Natural killer cell (primary cell): ENCODE measurements at regions not wholly inside any gene's neighbourhood (a gene's known extent, or its start where the extent isn't known, plus 50 kb on each side); places are given as distances from the start of the nearest gene placed in this dataset.

Experiments used
- ATAC-seq, 3 donors: fragments of 150-1000 bp in 2 of 3; fragments of 200-7000 bp in 1 of 3; cut with Tn5 transposase; 1 replicate in 1 of 3; 2 replicates in 2 of 3; pipeline ENCODE4 v1.10.0; 2021; ENCODE audit warnings: mild to moderate bottlenecking in 2 of 3, moderate library complexity in 2 of 3
- DNase-seq, 2 donors: peaks; one replicate each; pipeline versions ENCODE4 v3.0.0 to v3.0.0-alpha.2; 2013 to 2021; ENCODE audit warnings: mixed read lengths in 1 of 2
- H3K27ac ChIP-seq: one replicate; pipeline ENCODE4 v1.5.1; 2013; ENCODE audit warnings: mild to moderate bottlenecking, low read length
- H3K27me3 ChIP-seq: one replicate; pipeline ENCODE4 v1.6.1; 2013; ENCODE audit warnings: low read length; ENCODE audit not compliant: control insufficient read depth, insufficient read depth
- H3K36me3 ChIP-seq: one replicate; pipeline ENCODE4 v1.6.1; 2013; ENCODE audit warnings: low read length; ENCODE audit not compliant: control insufficient read depth, insufficient read depth
- H3K4me1 ChIP-seq: one replicate; pipeline ENCODE4 v1.6.1; 2013; ENCODE audit warnings: low read length; ENCODE audit not compliant: control insufficient read depth, insufficient read depth
- H3K4me3 ChIP-seq: one replicate; pipeline ENCODE4 v1.5.1; 2013; ENCODE audit warnings: low read length
- H3K9me3 ChIP-seq: one replicate; pipeline ENCODE4 v1.6.1; 2013; ENCODE audit warnings: low read length; ENCODE audit not compliant: control insufficient read depth, insufficient read depth
- H3K27ac Mint-ChIP-seq, 2 donors: one replicate each; pipeline ENCODE4 v1.8.0; 2022; ENCODE audit warnings: mild to moderate bottlenecking in 2 of 2, mixed read lengths in 2 of 2, moderate library complexity in 1 of 2
- H3K27me3 Mint-ChIP-seq, 2 donors: one replicate each; pipeline ENCODE4 v1.8.0; 2022; ENCODE audit warnings: low read depth in 2 of 2, mixed read lengths in 2 of 2
- H3K36me3 Mint-ChIP-seq: one replicate; pipeline ENCODE4 v1.8.0; 2022; ENCODE audit warnings: mixed read lengths
- H3K4me1 Mint-ChIP-seq, 2 donors: one replicate each; pipeline ENCODE4 v1.8.0; 2022; ENCODE audit warnings: mixed read lengths in 2 of 2
- H3K4me3 Mint-ChIP-seq: one replicate; pipeline ENCODE4 v1.8.0; 2022; ENCODE audit warnings: mild to moderate bottlenecking, moderate library complexity, mixed read lengths
- H3K9me3 Mint-ChIP-seq, 2 donors: one replicate each; pipeline ENCODE4 v1.8.0; 2022; ENCODE audit warnings: mixed read lengths in 2 of 2
- WGBS: methylation state at CpG from one replicate; pipeline ENCODE4 v1.1.7; 2013; ENCODE audit warnings: missing lambda C conversion rate; ENCODE audit not compliant: insufficient coverage; 5-methylcytosine and 5-hydroxymethylcytosine counted together
- intact Hi-C: fragments of 100-400 bp; cut with micrococcal nuclease; formaldehyde crosslinking; loops from one replicate; pipeline ENCODE4 v1.14.2; 2022
- TF ChIP-seq, protein P1 (sequence below): fragments of 200-600 bp; IDR thresholded peaks from one replicate; pipeline ENCODE4 v1.8.0; 2022; ENCODE audit warnings: antibody characterized with exemption

DNA sequence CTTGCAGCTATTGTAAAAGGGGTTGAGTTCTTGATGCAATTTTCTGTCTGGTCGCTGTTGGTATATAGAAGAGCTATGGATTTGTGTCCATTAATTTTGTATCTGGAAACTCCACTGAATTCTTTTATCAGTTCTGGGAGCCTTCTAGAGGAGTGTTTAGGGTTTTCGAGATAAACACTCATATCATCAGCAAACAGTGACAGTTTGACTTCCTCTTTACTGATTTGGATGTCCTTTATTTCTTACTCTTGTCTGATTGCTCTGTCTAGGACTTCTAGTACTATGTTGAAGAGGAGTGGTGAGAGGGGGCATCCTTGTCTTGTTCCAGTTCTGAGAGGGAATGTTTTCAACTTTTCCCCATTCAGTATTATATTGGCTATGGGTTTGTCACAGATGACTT is 120.8 kb upstream of the SSTR4 start:
- ATAC-seq (no peak), DNase-seq (no peak)
- 80% methylated on average over 1 of the region's 2 CpGs for WGBS
- no peak overlapping the region for H3K27ac ChIP-seq
- Mint-ChIP-seq H3K27ac (no peak overlapping the region), H3K9me3 (no peaks in the 10 kb centered on the region), H3K4me3 (no peak overlapping the region), H3K4me1 (no peaks in the 10 kb centered on the region), H3K27me3 (peaks cover 0 to 10% of the 10 kb centered on the region in 2 donors), H3K36me3 (no peaks in the 10 kb centered on the region)
- no peaks in the 10 kb centered on the region for H3K27me3 ChIP-seq
- no peaks in the 10 kb centered on the region for H3K4me1 ChIP-seq
- TF ChIP-seq, protein P1, sequence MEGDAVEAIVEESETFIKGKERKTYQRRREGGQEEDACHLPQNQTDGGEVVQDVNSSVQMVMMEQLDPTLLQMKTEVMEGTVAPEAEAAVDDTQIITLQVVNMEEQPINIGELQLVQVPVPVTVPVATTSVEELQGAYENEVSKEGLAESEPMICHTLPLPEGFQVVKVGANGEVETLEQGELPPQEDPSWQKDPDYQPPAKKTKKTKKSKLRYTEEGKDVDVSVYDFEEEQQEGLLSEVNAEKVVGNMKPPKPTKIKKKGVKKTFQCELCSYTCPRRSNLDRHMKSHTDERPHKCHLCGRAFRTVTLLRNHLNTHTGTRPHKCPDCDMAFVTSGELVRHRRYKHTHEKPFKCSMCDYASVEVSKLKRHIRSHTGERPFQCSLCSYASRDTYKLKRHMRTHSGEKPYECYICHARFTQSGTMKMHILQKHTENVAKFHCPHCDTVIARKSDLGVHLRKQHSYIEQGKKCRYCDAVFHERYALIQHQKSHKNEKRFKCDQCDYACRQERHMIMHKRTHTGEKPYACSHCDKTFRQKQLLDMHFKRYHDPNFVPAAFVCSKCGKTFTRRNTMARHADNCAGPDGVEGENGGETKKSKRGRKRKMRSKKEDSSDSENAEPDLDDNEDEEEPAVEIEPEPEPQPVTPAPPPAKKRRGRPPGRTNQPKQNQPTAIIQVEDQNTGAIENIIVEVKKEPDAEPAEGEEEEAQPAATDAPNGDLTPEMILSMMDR: no peak
- no peaks in the 10 kb centered on the region for H3K36me3 ChIP-seq
- intact Hi-C loops: no loop called here
- H3K9me3 ChIP-seq: no peaks in the 10 kb centered on the region
- H3K4me3 ChIP-seq: no peak overlapping the region

DNA sequence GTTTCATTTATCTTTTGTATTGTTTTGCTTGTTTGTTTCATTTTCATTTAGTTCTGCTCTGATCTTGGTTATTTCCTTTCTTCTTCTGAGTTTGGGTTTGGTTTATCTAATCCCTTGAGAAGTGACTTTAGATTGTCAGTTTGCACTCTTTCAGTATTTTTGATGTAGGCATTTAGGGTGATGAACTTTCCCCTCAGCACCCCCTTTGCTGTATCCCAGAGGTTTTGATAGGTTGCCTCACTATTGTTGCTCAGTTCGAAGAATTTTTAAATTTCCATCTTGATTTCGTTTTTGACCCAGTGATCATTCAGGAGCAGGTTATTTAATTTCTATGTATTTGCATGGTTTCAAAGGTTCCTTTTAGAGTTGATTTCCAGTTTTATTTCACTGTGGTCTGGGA is 119.6 kb upstream of the SSTR4 start:
- no peak overlapping the region for H3K27ac ChIP-seq
- TF ChIP-seq, protein P1: no peak
- H3K4me1 ChIP-seq: no peaks in the 10 kb centered on the region
- H3K4me3 ChIP-seq: no peak overlapping the region
- no peaks in the 10 kb centered on the region for H3K9me3 Mint-ChIP-seq
- H3K36me3 ChIP-seq: no peaks in the 10 kb centered on the region
- no peak for ATAC-seq
- no peak overlapping the region for H3K27ac Mint-ChIP-seq
- no peaks in the 10 kb centered on the region for H3K9me3 ChIP-seq
- H3K4me1 Mint-ChIP-seq: no peaks in the 10 kb centered on the region
- H3K36me3 Mint-ChIP-seq: no peaks in the 10 kb centered on the region
- intact Hi-C loops: no loop called here
- peaks cover 0 to 10% of the 10 kb centered on the region in 2 donors for H3K27me3 Mint-ChIP-seq
- H3K4me3 Mint-ChIP-seq: no peak overlapping the region
- no peaks in the 10 kb centered on the region for H3K27me3 ChIP-seq
- 90% methylated on average over 2 of the region's 2 CpGs for WGBS
- DNase-seq: no peak

DNA sequence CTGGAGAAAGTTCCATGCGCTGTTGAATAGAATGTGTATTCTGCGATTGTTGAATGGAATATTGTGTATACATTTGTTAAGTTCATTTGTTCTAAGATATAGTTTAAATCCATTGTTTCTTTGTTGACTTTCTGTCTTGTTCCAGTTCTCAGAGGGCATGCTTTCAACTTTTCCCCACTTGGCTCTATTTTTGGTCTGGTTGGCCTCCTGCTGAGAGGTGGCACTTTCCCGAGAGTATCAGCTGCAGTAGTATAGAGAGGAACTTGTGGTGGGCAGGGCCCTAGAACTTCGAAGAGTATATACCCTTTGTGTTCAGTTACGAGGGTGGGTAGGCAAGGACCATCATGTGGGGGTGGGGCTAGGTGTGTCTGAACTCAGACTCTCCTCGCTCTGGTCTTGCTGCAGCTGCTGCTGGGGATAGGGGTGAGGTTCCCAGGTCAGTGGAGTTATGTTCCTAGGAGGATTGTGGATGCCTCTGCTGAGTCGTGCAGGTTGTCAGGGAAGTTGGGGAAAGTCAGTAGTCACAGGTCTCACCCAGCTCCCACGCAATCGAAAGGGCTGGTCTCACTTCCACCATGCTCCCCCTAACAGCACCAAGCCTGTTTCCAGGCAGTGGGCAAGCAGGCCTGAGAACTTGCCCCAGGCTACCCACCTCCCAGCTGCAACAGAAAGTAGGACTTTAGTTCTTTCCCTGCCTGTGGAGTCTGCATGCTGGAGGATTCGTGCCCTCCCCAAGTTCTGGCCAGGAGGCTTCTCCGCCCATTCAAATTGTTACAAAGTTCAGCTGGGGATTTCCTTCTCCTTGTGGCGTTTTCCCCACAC is 118.9 kb upstream of the SSTR4 start:
- DNase-seq (no peak), ATAC-seq (no peak)
- H3K9me3 Mint-ChIP-seq: no peaks in the 10 kb centered on the region
- TF ChIP-seq, protein P1: no peak
- 83% methylated on average over 12 of the region's 12 CpGs for WGBS
- H3K9me3 ChIP-seq: no peaks in the 10 kb centered on the region
- H3K27me3 ChIP-seq: no peaks in the 10 kb centered on the region
- H3K4me3 ChIP-seq: no peak overlapping the region
- H3K27ac Mint-ChIP-seq: no peak overlapping the region
- H3K4me3 Mint-ChIP-seq: no peak overlapping the region
- no peaks in the 10 kb centered on the region for H3K36me3 Mint-ChIP-seq
- no peaks in the 10 kb centered on the region for H3K4me1 ChIP-seq
- no peaks in the 10 kb centered on the region for H3K4me1 Mint-ChIP-seq
- intact Hi-C loops: no loop called here
- H3K27me3 Mint-ChIP-seq: peaks cover 0 to 10% of the 10 kb centered on the region in 2 donors
- H3K36me3 ChIP-seq: no peaks in the 10 kb centered on the region
- no peak overlapping the region for H3K27ac ChIP-seq
